Omental fat pad (tissue), 3 donors: ENCODE measurements at regions not wholly inside any gene's neighbourhood (a gene's known extent, or its start where the extent isn't known, plus 50 kb on each side); places are given as distances from the start of the nearest gene placed in this dataset.

Experiments used
- ATAC-seq: fragments of 150-250 bp; one replicate; pipeline ENCODE4 v1.9.1; 2016; ENCODE audit warnings: mild to moderate bottlenecking, moderate library complexity; ENCODE audit not compliant: low FRiP score
- DNase-seq: peaks from one replicate; pipeline ENCODE4 v3.0.0-alpha.2; 2019; ENCODE audit warnings: low spot score
- TF ChIP-seq, protein P1 (sequence below), 3 donors: fragments of 450-650 bp; IDR thresholded peaks; one replicate each; pipeline ENCODE4 v1.5.1; 2016 to 2017; ENCODE audit warnings: antibody characterized with exemption in 3 of 3, mild to moderate bottlenecking in 3 of 3, moderate library complexity in 2 of 3

GRCh38 chr5:6003040-6003825 lies 375.1 kb downstream of the MED10 start:
- DNase-seq (no peak), ATAC-seq (no peak)
- TF ChIP-seq, protein P1, sequence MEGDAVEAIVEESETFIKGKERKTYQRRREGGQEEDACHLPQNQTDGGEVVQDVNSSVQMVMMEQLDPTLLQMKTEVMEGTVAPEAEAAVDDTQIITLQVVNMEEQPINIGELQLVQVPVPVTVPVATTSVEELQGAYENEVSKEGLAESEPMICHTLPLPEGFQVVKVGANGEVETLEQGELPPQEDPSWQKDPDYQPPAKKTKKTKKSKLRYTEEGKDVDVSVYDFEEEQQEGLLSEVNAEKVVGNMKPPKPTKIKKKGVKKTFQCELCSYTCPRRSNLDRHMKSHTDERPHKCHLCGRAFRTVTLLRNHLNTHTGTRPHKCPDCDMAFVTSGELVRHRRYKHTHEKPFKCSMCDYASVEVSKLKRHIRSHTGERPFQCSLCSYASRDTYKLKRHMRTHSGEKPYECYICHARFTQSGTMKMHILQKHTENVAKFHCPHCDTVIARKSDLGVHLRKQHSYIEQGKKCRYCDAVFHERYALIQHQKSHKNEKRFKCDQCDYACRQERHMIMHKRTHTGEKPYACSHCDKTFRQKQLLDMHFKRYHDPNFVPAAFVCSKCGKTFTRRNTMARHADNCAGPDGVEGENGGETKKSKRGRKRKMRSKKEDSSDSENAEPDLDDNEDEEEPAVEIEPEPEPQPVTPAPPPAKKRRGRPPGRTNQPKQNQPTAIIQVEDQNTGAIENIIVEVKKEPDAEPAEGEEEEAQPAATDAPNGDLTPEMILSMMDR (IDR thresholded peaks at IDR 0.05): no peak

GRCh38 chr5:6000867-6001266 lies 377.5 kb downstream of the MED10 start:
- TF ChIP-seq, protein P1 (IDR thresholded peaks at IDR 0.05): no peak
- ATAC-seq (no peak), DNase-seq (no peak)

- DNase-seq (no peak), ATAC-seq (no peak)
- TF ChIP-seq, protein P1 (IDR thresholded peaks at IDR 0.05): no peak
Measured at GRCh38 chr5:5995819-5996218, 382.5 kb downstream of the MED10 start.

DNA sequence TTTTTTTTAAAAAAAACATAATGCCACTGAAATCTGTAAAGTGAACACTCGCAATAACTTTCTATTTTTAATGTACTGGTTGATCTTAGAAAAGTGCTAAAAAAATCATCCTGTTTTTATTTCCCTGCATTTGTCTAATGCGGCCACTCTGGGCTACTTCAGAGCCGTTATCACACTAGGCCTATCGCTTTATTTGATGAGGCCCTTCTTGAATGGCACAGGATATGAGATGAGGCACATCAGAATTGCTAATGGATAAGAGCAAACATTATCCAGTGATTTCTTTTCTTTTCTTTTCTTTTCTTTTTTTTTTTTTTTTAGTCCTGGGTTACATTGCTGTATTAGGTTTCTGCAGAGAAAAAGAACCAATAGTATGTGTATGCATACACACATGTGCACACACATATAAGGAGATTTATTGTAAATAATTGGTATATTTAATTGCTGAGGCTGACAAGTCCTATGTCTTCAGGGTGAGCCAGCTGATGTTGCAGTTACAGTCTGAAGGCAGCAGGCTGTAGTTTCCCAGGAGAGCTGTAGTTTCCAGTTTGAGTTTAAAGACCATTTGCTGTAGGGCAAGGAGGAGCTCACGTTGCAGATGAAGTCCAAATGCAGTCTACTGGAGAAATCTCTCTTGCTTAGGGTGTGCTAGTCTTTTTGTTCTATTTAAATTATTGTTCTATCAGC lies 391.7 kb downstream of the MED10 start:
- TF ChIP-seq, protein P1 (IDR thresholded peaks at IDR 0.05): no peak
- no peak for ATAC-seq
- no peak for DNase-seq

DNA sequence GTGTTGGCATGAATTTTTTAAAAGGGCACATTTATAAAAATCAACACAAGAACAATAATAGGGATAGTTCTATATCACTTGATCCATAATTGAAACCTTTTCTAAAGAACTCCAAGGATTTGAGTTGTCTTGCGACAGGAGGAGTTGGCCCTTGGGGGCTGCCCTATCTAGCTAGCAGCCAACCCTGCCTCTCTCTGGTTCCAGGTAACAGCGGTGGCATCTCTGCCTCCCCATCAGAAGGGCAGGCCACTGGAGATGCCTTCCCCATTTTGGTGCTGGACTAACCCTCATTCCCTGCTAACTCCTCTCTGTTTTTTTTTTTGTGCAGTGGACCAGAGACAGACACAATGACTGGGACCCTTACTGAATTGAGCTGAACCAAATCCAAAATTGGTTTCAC lies 393.0 kb downstream of the MED10 start:
- no peak for DNase-seq
- TF ChIP-seq, protein P1 (IDR thresholded peaks at IDR 0.05): no peak

DNA sequence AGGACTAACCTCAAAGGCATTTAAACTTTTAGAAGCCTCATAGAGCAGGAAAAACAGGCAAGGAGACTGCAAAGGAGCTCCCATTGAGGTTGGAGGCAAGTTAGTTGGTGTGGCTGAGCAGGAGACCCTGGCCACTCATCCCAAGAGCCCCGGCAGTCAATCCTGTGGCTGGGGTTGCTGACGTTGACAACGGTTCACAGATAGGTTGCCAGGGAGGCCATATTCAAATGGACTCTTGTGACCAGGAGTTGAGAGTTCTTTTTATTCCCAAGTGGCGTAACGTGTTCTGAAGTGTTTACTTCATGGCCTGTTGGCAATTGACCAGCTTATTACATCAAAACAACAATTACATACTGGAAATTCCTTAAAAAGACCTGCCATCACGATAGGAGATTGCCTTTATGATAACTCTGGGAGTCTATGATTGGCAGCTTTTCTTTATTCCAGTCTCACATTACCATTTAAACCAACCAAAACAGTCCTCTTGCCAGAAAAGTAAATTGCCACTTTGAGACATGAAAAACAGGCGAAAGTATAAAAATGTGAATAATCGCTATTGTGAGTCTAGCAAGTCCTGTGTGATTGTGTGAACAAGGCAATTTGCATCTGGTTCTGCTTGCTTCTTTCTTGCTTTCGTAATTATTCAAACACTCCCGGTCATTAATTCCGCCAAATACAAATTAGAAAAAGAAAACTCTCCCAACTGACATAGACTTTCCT lies 394.9 kb downstream of the MED10 start:
- DNase-seq: no peak
- ATAC-seq: no peak
- TF ChIP-seq, protein P1 (IDR thresholded peaks at IDR 0.05): no peak

More for the DNA sequence above, 393.0 kb downstream of the MED10 start:
- ATAC-seq: no peak
